ENCODE measurements at regions not wholly inside any gene's neighbourhood (a gene's known extent, or its start where the extent isn't known, plus 50 kb on each side); places are given as distances from the start of the nearest gene placed in this dataset.
A peak's percentile ranks its signal among the peaks of the same experiment; 100 is the strongest.

GRCh38 chr13:74219566-74219965 lies 85.4 kb upstream of the KLF12 start:
- Histone ChIP-seq H2AFZ (ENCODE audit: low read length, unreplicated experiment) (no peak overlapping the region), H3K4me3 (ENCODE audit: low read depth, low read length) (no peak overlapping the region), H3K27me3 (ENCODE audit: insufficient read depth, low read length) (no peaks in the 10 kb centered on the region), H3K27ac (ENCODE audit: low read depth, low read length) (no peak overlapping the region), H3K79me2 (ENCODE audit: control insufficient read depth, insufficient read depth, low read length, unreplicated experiment) (no peaks in the 10 kb centered on the region), H3K36me3 (ENCODE audit: insufficient read depth, low read length) (no peaks in the 10 kb centered on the region), H3K4me1 (ENCODE audit: control insufficient read depth, insufficient read depth, low read length, unreplicated experiment) (no peaks in the 10 kb centered on the region)

- no peaks in the 10 kb centered on the region for H3K36me3 ChIP-seq (ENCODE audit: insufficient read depth, low read length)
- no peak overlapping the region for H3K27ac ChIP-seq (ENCODE audit: low read depth, low read length)
- no peaks in the 10 kb centered on the region for H3K27me3 ChIP-seq (ENCODE audit: insufficient read depth, low read length)
- H3K4me3 ChIP-seq (ENCODE audit: low read depth, low read length) = no peak overlapping the region
- no peaks in the 10 kb centered on the region for H3K4me1 ChIP-seq (ENCODE audit: control insufficient read depth, insufficient read depth, low read length, unreplicated experiment)
- no peaks in the 10 kb centered on the region for H3K79me2 ChIP-seq (ENCODE audit: control insufficient read depth, insufficient read depth, low read length, unreplicated experiment)
- no peak overlapping the region for H2AFZ ChIP-seq (ENCODE audit: low read length, unreplicated experiment)
These were observed 84.1 kb upstream of the KLF12 start for GRCh38 chr13:74218291-74218690.

DNA sequence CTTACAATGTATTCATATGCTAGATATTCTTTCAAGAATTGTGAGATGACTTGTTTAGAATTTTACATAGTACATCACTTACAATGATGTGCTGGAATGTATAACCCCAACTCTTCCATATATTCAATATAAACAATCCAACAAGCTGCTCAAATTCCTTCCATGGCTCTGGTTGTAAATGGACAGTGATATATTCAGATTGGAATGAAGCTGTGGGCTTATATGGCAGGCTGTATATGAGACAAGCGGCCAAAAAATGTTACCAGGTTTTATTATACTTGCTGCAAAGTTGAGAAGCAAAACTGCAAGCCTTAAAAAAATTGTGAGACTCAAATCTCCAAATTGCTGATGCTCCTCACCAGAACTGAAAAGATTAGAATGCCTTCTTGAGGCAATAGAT lies 83.6 kb upstream of the KLF12 start:
- H3K36me3 ChIP-seq (ENCODE audit: insufficient read depth, low read length) = no peaks in the 10 kb centered on the region
- no peaks in the 10 kb centered on the region for H3K27me3 ChIP-seq (ENCODE audit: insufficient read depth, low read length)
- no peak overlapping the region for H3K27ac ChIP-seq (ENCODE audit: low read depth, low read length)
- H3K4me3 ChIP-seq (ENCODE audit: low read depth, low read length) = no peak overlapping the region
- H3K4me1 ChIP-seq (ENCODE audit: control insufficient read depth, insufficient read depth, low read length, unreplicated experiment) = no peaks in the 10 kb centered on the region
- H2AFZ ChIP-seq (ENCODE audit: low read length, unreplicated experiment) = no peak overlapping the region
- no peaks in the 10 kb centered on the region for H3K79me2 ChIP-seq (ENCODE audit: control insufficient read depth, insufficient read depth, low read length, unreplicated experiment)

GRCh38 chr13:74215420-74215819 lies 81.2 kb upstream of the KLF12 start:
- Histone ChIP-seq H3K36me3 (ENCODE audit: insufficient read depth, low read length) (no peaks in the 10 kb centered on the region), H3K79me2 (ENCODE audit: control insufficient read depth, insufficient read depth, low read length, unreplicated experiment) (no peaks in the 10 kb centered on the region), H3K4me1 (ENCODE audit: control insufficient read depth, insufficient read depth, low read length, unreplicated experiment) (peaks cover 12% of the 10 kb centered on the region), H2AFZ (ENCODE audit: low read length, unreplicated experiment) (no peak overlapping the region), H3K4me3 (ENCODE audit: low read depth, low read length) (no peak overlapping the region), H3K27me3 (ENCODE audit: insufficient read depth, low read length) (no peaks in the 10 kb centered on the region), H3K27ac (ENCODE audit: low read depth, low read length) (no peak overlapping the region)

- H2AFZ ChIP-seq (ENCODE audit: low read length, unreplicated experiment) = no peak overlapping the region
- peaks cover 18% of the 10 kb centered on the region for H3K4me1 ChIP-seq (ENCODE audit: control insufficient read depth, insufficient read depth, low read length, unreplicated experiment)
- H3K79me2 ChIP-seq (ENCODE audit: control insufficient read depth, insufficient read depth, low read length, unreplicated experiment) = no peaks in the 10 kb centered on the region
- no peak overlapping the region for H3K4me3 ChIP-seq (ENCODE audit: low read depth, low read length)
- no peaks in the 10 kb centered on the region for H3K27me3 ChIP-seq (ENCODE audit: insufficient read depth, low read length)
- no peak overlapping the region for H3K27ac ChIP-seq (ENCODE audit: low read depth, low read length)
- H3K36me3 ChIP-seq (ENCODE audit: insufficient read depth, low read length) = no peaks in the 10 kb centered on the region
These were observed 80.1 kb upstream of the KLF12 start for GRCh38 chr13:74214321-74214720.

DNA sequence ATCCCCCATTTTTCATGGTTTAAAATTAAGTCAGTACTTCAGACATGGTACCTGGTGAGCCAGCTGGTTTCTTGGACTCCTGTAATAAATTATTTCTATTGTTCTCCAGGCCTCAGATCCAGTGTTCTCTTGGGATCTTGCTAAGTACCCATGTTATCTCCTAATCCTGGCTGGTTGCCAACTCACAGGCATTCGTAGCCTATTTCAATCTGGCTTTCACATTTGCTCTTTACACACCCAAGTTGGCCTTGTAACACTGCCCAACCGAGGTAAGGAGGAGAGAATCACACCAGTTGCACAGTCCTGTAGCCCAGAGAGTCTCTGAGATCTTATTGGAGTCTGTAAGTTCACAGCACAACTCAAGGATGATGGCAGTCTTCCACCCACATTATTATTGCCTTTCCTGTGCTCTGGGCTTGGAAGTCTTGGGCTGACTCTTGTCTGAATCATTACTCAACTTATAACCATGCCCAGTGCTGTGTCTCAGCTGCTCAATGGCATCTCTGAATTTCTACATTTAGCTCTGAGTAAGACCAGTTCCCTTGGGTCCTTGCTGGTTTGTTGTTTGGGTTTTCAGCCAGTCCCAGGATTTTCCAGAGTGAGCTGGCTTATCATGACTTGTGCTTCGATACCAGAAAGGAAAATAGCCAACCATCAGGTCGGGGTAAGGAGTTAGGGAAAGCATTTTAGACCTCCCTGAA lies 76.6 kb upstream of the KLF12 start:
- H3K4me3 ChIP-seq (ENCODE audit: low read depth, low read length) = peak overlapping the region; percentile 29; the same call in 1 of the 2 replicates
- no peaks in the 10 kb centered on the region for H3K36me3 ChIP-seq (ENCODE audit: insufficient read depth, low read length)
- H3K4me1 ChIP-seq (ENCODE audit: control insufficient read depth, insufficient read depth, low read length, unreplicated experiment) = peaks cover 18% of the 10 kb centered on the region
- H3K79me2 ChIP-seq (ENCODE audit: control insufficient read depth, insufficient read depth, low read length, unreplicated experiment) = no peaks in the 10 kb centered on the region
- H3K27ac ChIP-seq (ENCODE audit: low read depth, low read length) = peak overlapping the region; percentile 91
- H2AFZ ChIP-seq (ENCODE audit: low read length, unreplicated experiment) = peak overlapping the region; percentile 78
- H3K27me3 ChIP-seq (ENCODE audit: insufficient read depth, low read length) = no peaks in the 10 kb centered on the region

- Histone ChIP-seq H3K4me3 (ENCODE audit: low read depth, low read length) (no peak overlapping the region), H3K79me2 (ENCODE audit: control insufficient read depth, insufficient read depth, low read length, unreplicated experiment) (no peaks in the 10 kb centered on the region), H3K4me1 (ENCODE audit: control insufficient read depth, insufficient read depth, low read length, unreplicated experiment) (peaks cover 17% of the 10 kb centered on the region), H3K27ac (ENCODE audit: low read depth, low read length) (no peak overlapping the region), H3K27me3 (ENCODE audit: insufficient read depth, low read length) (no peaks in the 10 kb centered on the region), H2AFZ (ENCODE audit: low read length, unreplicated experiment) (no peak overlapping the region), H3K36me3 (ENCODE audit: insufficient read depth, low read length) (no peaks in the 10 kb centered on the region)
These were observed 72.7 kb upstream of the KLF12 start for GRCh38 chr13:74206855-74207254.

- no peak overlapping the region for H3K4me3 ChIP-seq (ENCODE audit: low read depth, low read length)
- no peaks in the 10 kb centered on the region for H3K79me2 ChIP-seq (ENCODE audit: control insufficient read depth, insufficient read depth, low read length, unreplicated experiment)
- no peak overlapping the region for H3K27ac ChIP-seq (ENCODE audit: low read depth, low read length)
- H2AFZ ChIP-seq (ENCODE audit: low read length, unreplicated experiment) = no peak overlapping the region
- H3K27me3 ChIP-seq (ENCODE audit: insufficient read depth, low read length) = no peaks in the 10 kb centered on the region
- H3K4me1 ChIP-seq (ENCODE audit: control insufficient read depth, insufficient read depth, low read length, unreplicated experiment) = peaks cover 10% of the 10 kb centered on the region
- H3K36me3 ChIP-seq (ENCODE audit: insufficient read depth, low read length) = no peaks in the 10 kb centered on the region
These were observed 71.9 kb upstream of the KLF12 start for GRCh38 chr13:74206061-74206561.

- no peaks in the 10 kb centered on the region for H3K79me2 ChIP-seq (ENCODE audit: control insufficient read depth, insufficient read depth, low read length, unreplicated experiment)
- no peak overlapping the region for H3K4me3 ChIP-seq (ENCODE audit: low read depth, low read length)
- no peak overlapping the region for H2AFZ ChIP-seq (ENCODE audit: low read length, unreplicated experiment)
- H3K27me3 ChIP-seq (ENCODE audit: insufficient read depth, low read length) = no peaks in the 10 kb centered on the region
- no peak overlapping the region for H3K27ac ChIP-seq (ENCODE audit: low read depth, low read length)
- no peaks in the 10 kb centered on the region for H3K36me3 ChIP-seq (ENCODE audit: insufficient read depth, low read length)
- H3K4me1 ChIP-seq (ENCODE audit: control insufficient read depth, insufficient read depth, low read length, unreplicated experiment) = peaks cover 4% of the 10 kb centered on the region
These were observed 71.1 kb upstream of the KLF12 start for GRCh38 chr13:74205313-74205690.

DNA sequence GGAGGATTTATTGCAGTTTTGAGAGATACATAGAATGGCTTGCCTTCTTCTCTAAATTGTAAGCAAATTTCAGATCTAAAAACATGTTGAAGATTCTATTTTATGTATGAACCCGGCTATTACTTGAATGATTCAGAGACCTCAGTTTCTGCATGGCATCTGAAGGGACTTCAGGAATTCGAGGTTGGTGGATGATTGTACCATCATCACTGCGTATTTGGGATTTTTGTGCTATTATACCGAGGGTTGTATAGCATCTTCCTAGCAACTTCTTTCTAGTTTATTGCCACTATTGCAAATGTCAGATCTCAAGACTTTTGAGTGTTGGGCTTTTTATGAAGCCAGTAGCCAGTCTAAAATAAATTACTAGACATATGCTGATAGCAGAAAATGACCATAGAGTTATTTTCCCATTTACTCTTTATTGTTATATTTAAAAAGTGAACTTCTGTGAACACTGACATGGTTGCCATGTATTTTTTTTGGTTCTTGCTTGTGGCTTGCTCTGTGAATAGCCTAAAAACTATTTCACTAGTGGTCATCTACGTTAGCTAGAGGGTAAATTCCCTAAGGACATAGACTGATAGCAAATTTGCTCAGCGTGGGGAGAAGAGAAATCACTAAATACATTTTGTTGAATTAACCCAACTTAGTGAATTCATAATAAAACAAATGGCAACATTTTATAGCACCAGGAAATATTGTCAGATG lies 70.6 kb upstream of the KLF12 start:
- Histone ChIP-seq H3K4me3 (ENCODE audit: low read depth, low read length) (no peak overlapping the region), H3K27me3 (ENCODE audit: insufficient read depth, low read length) (no peaks in the 10 kb centered on the region), H2AFZ (ENCODE audit: low read length, unreplicated experiment) (no peak overlapping the region), H3K27ac (ENCODE audit: low read depth, low read length) (no peak overlapping the region), H3K36me3 (ENCODE audit: insufficient read depth, low read length) (no peaks in the 10 kb centered on the region), H3K79me2 (ENCODE audit: control insufficient read depth, insufficient read depth, low read length, unreplicated experiment) (no peaks in the 10 kb centered on the region), H3K4me1 (ENCODE audit: control insufficient read depth, insufficient read depth, low read length, unreplicated experiment) (no peaks in the 10 kb centered on the region)

DNA sequence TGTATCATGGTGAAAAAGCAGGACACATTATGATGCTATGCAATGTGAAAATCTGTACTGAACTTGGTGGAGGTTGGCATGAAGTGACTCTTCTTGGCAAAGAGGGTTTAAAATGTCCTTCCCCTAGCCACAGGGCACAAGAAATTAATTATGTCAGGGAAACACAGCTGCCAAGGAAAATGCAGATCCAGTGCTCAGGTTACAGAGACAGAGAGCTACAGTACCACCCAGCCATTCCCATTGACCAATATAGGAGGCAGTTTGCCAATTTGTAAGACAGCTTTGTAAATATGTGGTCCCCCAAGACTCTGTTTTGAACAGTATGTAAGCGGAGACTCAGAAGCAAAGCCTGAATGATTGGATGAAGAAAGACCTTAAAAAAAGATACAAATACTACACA lies 69.4 kb upstream of the KLF12 start:
- H3K4me3 ChIP-seq (ENCODE audit: low read depth, low read length) = no peak overlapping the region
- H3K27ac ChIP-seq (ENCODE audit: low read depth, low read length) = no peak overlapping the region
- no peaks in the 10 kb centered on the region for H3K27me3 ChIP-seq (ENCODE audit: insufficient read depth, low read length)
- no peak overlapping the region for H2AFZ ChIP-seq (ENCODE audit: low read length, unreplicated experiment)
- H3K4me1 ChIP-seq (ENCODE audit: control insufficient read depth, insufficient read depth, low read length, unreplicated experiment) = no peaks in the 10 kb centered on the region
- no peaks in the 10 kb centered on the region for H3K36me3 ChIP-seq (ENCODE audit: insufficient read depth, low read length)
- no peaks in the 10 kb centered on the region for H3K79me2 ChIP-seq (ENCODE audit: control insufficient read depth, insufficient read depth, low read length, unreplicated experiment)

Measured in ACC112 (cell line).